Renal cortex interstitium (tissue), 11 donors: ENCODE measurements at regions not wholly inside any gene's neighbourhood (a gene's known extent, or its start where the extent isn't known, plus 50 kb on each side); places are given as distances from the start of the nearest gene placed in this dataset.

Experiments used
- DNase-seq, 11 donors: peaks; one replicate each; pipeline ENCODE4 v3.0.0-alpha.2; 2013; ENCODE audit warnings: low read depth in 9 of 11, low spot score in 4 of 11; ENCODE audit errors: extremely low read depth in 1 of 11

DNA sequence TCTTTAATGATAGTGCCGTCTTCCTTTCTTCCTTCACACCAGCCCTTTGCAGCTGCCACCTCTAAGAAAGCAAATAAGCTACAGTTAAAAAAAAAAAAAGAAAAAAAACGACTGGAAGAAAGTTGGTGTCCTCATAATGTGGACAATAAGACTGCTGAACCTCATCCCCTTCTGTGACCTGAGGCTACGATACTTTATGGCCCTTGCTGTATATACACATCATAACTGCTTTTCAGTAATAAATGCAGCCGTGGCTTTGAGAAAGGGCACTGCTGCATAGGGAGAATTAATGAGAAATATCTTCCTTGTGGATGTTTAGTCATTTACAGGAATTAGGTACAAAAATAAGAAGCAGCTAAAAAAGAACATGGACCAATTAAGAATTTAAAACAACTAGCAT lies 333.8 kb upstream of the ADGRL2 start:
- DNase-seq = no peak

DNA sequence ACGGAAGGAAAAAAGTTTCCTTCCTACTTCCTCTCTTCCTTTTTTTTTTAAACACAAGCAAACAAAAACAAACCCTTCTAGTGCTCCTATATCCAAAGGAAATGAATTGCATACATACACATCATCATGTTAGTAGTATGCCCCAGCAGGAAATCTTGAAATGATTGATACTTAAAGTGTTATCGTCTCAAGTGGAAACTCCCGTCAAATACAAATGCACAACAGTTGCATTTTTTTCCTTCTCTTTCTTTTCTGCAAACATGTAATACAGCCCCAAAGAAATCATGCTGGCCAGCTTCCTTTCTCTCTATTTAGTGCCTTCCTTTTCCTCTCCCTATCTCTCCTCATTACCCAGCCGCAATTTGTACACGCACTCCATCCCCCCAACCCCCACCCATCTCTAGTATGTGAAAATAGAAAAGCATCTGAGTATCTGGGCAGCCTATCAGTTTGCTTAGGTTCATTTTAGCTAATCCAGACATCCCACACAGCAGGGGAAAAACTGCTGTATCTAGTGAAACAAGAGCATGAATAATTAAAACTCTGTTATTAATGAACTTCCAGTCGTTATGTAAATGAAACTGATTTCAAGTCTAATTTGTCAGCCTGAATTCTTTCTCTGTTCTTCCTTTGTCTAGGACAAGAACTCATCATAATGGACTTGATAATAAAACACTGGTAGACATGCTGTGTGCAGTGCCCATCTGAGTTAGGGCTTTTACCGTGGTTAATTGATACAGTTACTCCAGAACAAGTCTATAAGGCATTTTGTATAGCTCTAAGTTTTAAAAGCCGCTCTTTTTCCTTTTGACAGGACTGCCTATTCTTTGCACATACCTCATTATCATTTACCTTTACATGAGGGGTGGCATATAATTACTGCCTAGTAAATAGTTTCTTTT lies 336.5 kb upstream of the ADGRL2 start:
- DNase-seq = no peak

DNA sequence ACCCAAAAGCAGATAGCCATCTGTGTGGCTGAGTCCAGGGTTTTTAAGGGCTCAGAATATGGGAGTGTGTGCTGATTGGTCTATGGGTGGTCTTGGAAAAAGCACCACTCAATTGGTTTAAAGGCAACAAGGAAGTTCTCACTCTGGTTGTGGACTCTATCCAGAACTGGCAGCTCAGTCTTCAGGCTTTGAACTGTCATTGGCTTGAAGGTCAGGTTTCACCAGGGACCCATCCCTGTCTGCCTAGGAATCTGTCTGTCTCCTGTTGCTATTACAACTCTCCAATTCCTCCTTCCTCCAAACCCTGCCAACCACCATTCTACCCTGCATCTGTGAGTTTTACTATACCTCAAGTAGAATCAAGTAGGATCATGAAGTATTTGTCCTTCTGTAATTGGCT lies 341.7 kb upstream of the ADGRL2 start:
- DNase-seq = no peak

DNA sequence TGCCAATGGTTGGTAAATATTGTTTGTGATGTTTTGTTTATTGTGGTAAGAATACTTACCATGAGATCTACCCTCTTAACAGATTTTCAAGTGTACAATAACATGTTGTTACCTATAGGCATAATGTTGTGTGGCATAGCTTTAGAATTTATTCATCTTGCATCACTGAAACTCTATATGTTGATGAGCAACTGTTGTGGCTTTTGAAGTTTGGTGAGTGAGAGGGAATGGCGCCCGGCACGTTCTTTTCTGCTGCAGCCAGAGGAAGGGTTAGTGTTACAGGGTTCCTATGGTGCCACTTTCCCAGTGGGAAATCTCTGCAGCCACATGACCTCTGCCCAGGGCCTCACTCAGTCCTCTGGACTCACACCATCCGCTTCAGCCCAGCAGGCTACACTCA lies 342.5 kb upstream of the ADGRL2 start:
- DNase-seq = no peak

DNA sequence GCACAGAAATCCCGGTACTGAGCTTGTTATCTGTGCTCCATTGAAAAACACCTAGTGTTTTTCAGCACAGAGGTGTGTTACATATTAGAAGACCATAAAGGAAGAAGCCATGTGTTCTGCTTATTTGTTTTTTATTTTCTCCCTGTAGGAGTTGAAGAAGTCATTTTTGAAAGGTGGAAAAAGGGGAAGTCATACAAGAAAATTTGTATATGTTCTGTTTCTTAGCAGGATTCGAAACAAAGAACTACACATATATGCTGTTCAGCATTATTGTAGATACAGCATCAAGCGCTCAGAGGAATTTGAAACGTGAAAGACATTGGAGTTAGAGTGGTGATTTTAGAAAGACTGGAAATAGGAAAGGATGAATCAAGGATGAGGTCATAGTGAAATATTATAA lies 345.3 kb upstream of the ADGRL2 start:
- no peak for DNase-seq

DNA sequence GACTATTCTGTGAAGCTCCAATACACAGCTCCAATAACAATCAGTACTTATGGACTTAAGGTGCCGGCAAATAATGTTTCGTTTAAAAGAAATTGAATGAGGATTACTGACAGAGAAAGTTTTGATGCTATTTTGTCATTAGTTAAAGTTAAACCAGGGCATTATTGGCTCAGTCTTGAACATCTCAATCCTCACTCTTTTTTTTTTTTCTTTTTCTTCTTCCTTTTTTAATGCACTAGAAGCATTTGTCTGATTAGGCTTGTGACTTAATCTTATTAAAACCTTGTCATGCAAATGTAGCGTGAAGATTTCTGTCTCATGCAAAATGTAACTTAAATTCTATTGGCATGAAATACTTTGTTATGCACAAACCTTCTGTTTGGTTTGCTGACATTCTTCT lies 346.8 kb upstream of the ADGRL2 start:
- no peak for DNase-seq

DNA sequence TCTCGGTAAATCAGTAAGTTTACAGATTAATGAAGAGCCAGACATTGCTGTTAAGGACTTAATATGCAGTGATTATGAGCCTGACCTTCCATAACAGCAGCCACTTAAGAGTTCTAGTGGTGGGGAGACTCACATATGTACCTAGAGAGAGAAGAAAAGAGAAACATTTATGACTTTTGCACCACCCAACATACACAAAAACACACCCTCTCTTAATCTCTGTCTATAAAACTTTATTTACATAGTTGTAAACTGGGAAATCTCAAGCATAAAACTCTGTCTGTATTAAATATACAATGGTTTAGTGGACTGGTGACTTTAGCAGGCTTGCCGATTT lies 347.4 kb upstream of the ADGRL2 start:
- DNase-seq = no peak

DNA sequence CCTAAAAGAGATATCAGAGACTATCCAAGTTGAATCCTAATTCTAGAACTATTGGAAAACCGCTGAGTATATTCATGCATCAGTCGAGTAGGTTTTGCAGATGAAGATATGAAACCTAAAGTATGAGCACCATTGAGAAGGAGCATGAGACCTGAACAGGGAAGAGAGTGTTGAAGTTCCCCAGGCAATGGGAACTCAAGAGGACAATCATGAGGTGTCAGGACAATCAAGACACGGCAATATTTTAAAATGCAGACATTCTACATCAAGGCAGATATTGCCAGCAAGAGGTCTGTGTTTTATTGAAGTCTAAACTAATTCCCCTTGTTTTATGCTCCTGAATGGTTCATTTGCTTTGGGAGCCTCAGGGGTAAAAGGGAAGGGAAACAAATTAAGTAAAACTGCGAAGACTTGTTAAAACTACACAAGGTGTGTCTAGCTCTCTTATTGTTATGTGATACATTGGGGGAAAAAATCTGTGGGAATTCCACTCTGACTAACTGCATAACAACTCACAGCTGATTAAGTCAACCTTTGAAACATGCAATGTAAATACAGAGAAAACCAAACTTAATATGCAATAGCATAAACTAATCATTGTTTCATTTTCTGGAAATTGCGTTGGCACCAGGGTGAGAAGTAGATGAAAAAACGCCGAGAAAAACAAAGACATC lies 347.9 kb upstream of the ADGRL2 start:
- no peak for DNase-seq

DNA sequence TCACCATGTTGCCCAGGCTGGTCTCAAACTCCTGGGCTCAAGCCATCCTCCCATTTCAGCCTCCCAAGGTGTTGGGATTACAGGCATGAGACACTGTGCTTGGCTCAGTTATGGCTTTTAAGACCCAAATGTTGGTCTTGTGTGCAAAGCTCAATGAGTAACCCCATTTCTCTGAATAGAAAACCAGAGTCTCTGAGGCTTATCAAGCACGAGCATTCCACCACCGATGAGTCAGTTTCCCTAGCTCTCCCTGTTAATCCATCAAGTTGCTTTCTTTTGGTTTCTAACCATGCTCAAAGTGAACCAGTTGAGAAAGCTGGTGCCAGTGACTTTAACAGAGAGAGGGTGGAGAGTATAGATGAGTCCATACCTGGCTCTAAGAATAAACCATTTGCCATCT lies 350.9 kb upstream of the ADGRL2 start:
- no peak for DNase-seq

DNA sequence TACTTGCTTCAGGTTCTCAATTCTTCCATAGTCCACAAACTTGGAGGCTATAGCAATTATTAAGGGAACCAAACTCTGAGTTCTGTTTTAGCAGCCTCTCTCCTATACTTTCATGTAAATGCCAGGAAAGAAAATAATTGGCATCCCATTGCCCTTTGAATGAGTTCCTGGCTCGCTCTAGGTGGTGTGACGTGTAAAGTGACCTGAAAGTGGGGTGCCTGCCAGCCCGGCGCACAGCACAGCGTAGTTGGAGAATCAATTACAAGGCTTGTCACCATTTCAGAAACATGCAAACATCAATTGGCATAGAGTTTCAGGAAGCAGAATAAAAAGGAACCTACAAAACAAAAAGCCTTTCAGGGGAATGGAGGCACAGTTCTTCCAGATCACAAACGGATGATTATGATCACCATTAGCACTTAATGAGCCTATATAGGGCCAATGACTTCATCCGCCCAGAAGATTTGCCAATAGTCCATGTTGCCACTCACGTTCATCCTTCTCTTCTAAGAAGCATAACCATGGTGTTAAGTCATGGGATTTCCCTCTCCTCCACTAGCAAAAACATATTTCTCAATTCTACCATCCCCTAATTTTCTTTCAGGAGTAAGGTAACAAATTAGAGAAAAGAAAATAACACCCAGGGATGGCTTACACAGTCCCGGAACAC lies 354.6 kb upstream of the ADGRL2 start:
- DNase-seq = no peak

DNA sequence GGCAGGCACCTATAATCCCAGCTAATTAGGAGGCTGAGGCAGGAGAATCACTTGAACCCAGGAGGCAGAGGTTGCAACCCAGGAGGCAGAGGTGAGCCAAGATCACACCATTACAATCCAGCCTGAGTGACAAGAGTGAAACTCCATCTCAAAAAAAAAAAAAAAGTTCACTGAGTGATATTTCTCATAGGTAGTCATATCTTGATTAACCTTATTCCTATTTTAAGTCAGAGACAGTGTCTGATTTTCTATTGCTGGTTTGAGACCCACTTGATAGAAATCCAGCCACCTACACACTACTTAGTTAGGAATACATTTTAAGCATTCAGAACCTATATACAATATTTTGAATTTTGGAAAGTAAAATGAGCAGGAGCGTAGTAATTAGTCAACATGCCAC lies 357.4 kb upstream of the ADGRL2 start:
- DNase-seq = no peak

DNA sequence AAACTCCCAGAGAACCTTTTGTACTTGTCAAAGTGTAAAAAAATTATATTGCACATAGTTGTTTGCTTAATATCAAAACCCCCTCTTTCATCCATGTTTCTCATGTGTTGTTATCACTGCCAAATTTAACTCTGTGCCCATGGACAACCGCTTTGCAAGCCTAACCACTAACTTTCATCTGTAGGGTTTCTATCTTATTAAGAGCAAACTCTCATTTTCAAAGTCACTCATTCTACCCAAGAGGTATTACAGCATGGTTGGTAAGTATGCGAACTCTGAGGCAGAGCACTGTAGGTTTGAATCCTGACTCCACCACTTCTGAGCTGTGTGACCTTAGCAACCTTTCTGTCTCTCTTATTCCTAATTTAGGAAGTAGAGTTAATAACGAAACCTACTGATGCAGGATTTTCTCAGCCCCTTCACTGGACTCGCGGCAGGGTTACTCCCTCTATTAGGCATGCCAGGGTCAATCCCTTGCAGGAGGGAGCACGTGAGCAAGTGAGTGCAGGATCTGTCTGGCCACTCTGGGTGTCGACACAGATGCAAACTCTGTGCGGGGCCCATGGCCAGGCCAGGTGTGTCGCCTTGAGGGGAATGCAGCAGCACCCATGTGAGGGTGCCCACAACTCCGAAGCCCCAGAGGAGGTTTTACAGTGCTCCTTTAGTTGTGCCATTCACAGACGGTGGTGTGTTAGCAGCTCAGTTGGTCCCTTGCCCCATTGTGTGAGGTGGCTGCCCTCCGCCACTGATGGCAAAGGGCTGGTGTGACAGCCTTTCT lies 361.5 kb upstream of the ADGRL2 start:
- DNase-seq = no peak

DNA sequence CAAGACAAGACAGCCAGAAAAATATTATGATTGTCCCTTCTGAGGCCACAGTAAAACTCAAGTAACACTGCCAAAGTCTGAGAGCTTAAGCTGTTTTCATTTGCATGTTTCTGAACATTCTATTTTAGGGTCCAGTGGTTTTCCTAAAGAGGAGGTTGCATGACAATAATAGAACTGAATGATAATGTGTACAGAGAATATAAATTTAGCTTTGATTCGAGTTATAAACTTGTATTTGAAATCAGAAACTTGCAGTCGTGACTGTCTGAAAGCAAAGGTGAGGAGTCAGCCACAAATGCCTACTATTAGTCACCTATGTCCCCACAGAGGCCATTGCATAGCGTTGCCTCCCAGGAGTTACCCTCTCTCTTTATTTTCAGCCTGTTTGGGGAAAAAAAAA lies 363.1 kb upstream of the ADGRL2 start:
- no peak for DNase-seq

DNA sequence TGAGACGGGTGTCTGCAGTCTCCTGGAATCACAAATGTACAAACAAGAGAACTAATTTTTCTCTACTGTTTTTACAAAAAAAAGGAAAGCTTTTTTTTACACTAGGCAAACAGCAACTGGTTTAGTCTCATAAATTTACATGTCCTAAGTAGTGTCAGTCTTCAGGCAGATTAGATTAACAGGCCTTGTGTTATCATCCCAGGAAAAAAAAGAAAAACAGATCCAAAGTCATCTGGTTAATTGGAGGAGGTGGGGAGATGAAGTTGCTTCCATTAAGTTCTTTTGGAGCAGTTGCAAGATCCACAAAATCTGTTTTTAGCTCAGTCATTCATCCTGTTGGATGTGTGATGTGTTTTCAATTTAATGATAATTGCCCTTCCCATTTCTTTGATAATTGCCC lies 363.5 kb upstream of the ADGRL2 start:
- DNase-seq = no peak

DNA sequence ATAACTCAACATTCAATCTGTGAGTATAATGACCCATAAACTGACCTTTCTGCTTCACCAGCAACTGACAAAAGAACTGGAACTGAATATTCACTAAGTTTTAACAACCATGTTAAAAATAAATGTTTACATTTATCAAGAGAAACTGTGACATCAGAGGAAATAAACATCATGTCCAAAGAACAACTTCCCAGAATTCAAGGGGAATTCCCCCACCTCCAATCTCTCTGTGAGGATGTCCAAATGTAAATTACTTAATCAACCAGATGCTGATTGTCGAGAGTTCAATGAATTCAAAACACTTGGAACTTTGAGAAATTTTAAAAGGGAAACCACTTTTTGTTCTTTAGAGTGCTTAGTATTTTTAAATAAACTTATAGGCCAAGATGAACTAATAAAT lies 365.6 kb upstream of the ADGRL2 start:
- no peak for DNase-seq

DNA sequence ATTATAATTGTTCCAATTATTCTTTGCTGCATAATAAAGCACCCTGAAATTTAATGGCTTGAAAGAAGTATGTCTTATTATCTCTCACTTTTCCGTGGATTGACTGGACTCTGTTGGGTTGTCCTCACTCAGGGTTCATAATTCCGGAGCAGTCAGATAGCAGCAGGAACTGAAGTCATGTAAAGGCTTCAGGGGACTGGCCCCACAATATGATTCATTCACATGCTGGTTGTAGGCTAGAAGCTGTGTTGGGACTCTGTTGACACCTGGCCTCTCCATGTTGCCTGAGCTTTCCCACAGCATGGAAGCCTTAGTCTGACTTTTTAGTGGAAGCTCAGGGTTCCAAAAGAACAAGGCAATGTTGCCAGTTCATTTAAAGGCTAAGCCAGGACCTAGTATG lies 367.1 kb upstream of the ADGRL2 start:
- DNase-seq = no peak

DNA sequence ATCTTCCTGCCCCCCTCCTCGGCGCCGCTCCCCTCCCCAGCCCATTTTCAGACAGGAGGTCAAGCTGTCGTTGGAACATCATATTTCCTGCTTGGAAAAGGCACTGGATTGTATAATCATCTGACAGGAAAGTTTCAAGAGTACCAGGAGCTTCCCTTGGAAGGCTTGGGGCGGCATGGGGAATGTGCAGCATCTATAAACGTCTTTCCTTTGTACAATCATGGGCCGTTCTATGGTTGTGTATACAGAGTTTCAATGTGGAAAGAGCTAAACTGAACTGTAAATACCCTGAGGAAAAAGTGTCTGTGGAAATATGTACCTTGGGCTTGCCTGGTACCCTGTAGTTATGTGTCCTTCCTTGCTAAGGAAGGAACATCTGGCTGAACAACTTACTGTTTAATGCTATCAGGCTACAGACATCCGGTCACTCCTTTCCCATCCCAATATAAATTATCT lies 368.1 kb upstream of the ADGRL2 start:
- no peak for DNase-seq

DNA sequence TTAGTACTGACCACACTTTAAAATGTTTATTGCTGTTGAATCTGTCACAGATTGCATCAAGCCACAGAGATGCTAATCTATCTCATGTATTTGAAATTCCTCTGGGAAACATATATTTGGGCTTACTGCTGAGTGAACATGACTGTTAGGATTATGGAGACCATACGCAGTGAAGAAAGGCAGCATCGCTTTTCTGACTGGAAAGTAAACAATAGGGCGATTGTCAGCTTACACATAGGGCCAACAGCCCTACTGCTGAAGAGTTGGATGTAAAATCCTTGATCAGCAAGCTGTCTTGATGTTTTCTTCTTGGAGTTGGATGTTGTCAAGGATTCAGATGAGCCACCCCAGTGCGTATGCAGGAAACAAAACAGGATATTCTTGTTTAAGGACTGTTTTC lies 368.7 kb upstream of the ADGRL2 start:
- DNase-seq = no peak

DNA sequence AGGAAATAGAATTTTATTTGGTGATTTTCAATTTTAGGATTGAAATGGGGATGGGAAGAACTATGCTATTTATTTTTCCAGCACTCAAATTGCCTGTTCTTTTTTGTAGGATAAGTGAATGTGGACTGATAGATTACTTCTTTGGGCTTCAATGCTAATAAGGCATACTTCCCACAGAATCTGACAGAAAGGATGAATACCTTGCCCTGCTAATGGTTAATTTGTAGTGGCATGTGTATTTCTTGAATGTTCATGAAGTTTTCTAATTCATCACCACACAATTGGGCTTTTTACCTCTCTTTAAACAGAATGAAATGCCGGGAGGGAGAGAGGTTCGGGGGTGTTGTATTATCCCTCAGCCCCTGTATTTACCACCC lies 369.1 kb upstream of the ADGRL2 start:
- no peak for DNase-seq
